PFSK-1 (cell line): ENCODE measurements at regions not wholly inside any gene's neighbourhood (a gene's known extent, or its start where the extent isn't known, plus 50 kb on each side); places are given as distances from the start of the nearest gene placed in this dataset.

Experiments used
- FOXP2 ChIP-seq: optimal IDR thresholded peaks from 2 replicates; pipeline ENCODE3; 2011; ENCODE audit warnings: borderline replicate concordance, control low read depth, inconsistent platforms; ENCODE audit not compliant: insufficient read depth; ENCODE audit errors: extremely low read length, extremely low read depth
- POLR2AphosphoS5 ChIP-seq: IDR thresholded peaks from 2 replicates; pipeline ENCODE4 v1.6.1; 2012; ENCODE audit warnings: low read depth, mild to moderate bottlenecking, control low read depth, low read length, moderate library complexity
- SIN3A ChIP-seq: IDR thresholded peaks from 2 replicates; pipeline ENCODE4 v1.6.1; 2012; ENCODE audit warnings: mild to moderate bottlenecking, low read length, moderate library complexity, borderline replicate concordance; ENCODE audit not compliant: insufficient read depth
- TAF1 ChIP-seq: IDR thresholded peaks from 2 replicates; pipeline ENCODE4 v1.6.1; 2012; ENCODE audit warnings: low read length, control low read depth, borderline replicate concordance; ENCODE audit not compliant: insufficient read depth
- TF ChIP-seq, protein P1 (sequence below), 2 experiments: IDR thresholded peaks; 2 replicates each; pipeline versions ENCODE4 v1.6.1 to v1.8.0; 2011 to 2012; ENCODE audit warnings: low read depth in 2 of 2, low read length in 2 of 2, control low read depth in 1 of 2, inconsistent platforms in 1 of 2, mild to moderate bottlenecking in 1 of 2, moderate library complexity in 1 of 2; ENCODE audit not compliant: insufficient read depth in 1 of 2

DNA sequence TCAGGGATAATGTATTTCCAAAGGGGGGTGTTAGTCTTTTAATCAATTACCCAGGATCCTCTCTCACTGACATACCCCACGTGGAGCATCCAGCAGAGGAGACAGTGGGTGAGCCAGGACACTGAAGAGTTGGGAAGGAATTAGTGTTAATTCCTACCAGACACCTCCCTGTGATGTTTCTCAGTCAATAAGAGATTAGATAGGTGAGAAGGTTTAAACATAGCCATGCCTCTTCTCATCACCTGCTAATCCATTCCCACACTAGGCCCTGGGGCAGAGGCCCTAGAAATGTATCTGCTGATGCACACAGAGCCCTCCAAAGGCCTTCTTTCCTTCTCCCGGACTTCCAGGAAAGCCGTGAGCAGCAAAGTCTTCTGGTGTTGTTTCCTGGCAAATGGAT, 363.6 kb upstream of the LARGE1 start:
- TF ChIP-seq TAF1 (no peak), FOXP2 (no peak)
- TF ChIP-seq, protein P1, sequence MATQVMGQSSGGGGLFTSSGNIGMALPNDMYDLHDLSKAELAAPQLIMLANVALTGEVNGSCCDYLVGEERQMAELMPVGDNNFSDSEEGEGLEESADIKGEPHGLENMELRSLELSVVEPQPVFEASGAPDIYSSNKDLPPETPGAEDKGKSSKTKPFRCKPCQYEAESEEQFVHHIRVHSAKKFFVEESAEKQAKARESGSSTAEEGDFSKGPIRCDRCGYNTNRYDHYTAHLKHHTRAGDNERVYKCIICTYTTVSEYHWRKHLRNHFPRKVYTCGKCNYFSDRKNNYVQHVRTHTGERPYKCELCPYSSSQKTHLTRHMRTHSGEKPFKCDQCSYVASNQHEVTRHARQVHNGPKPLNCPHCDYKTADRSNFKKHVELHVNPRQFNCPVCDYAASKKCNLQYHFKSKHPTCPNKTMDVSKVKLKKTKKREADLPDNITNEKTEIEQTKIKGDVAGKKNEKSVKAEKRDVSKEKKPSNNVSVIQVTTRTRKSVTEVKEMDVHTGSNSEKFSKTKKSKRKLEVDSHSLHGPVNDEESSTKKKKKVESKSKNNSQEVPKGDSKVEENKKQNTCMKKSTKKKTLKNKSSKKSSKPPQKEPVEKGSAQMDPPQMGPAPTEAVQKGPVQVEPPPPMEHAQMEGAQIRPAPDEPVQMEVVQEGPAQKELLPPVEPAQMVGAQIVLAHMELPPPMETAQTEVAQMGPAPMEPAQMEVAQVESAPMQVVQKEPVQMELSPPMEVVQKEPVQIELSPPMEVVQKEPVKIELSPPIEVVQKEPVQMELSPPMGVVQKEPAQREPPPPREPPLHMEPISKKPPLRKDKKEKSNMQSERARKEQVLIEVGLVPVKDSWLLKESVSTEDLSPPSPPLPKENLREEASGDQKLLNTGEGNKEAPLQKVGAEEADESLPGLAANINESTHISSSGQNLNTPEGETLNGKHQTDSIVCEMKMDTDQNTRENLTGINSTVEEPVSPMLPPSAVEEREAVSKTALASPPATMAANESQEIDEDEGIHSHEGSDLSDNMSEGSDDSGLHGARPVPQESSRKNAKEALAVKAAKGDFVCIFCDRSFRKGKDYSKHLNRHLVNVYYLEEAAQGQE (IDR thresholded peaks at IDR 0.05; ENCODE audit: insufficient read depth in 1 of 2, low read depth in 2 of 2, low read length in 2 of 2) = no peak

DNA sequence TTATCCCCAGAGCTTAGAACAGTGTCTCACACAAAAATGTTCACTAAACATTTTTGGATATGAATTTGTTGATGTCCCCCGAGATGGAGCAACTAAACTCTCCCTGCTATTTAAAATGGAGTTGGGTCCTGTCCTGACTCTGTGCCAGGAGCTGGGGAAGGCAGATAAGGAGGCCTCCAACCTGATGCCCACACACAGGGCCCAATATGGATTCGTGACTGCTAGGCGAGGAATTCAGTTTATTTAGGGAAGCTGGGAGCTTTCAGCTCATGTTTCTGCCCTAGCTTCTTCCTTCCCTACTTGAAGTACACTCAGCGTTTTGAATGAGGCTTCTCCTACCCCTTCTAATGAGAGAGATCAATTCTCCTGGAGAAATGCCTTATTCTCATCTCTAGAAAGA, 373.0 kb upstream of the LARGE1 start:
- TF ChIP-seq TAF1 = no peak
- TF ChIP-seq, protein P1 (IDR thresholded peaks at IDR 0.05; ENCODE audit: insufficient read depth in 1 of 2, low read depth in 2 of 2, low read length in 2 of 2) = no peak
- no peak for TF ChIP-seq FOXP2
- TF ChIP-seq SIN3A = no peak
- TF ChIP-seq POLR2AphosphoS5 = no peak

DNA sequence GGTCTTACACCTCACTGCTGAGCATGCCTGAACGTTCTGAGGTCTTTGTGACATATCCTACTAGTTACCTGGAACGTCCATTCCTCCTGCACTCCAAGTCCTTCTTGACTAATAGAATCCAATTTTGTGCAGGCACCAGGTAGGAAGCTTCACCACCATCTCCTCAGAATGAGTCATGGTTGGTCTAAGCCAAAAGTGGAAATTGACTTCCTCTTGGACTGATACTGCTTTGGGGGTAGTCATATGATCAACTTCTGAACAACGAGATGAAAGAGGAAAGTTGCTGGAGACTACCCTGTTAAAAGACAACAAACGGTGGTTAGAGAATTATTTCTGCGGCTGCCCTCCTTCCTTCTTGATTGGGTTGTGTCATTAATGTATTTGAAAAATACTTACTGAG, 374.2 kb upstream of the LARGE1 start:
- no peak for TF ChIP-seq SIN3A
- TF ChIP-seq FOXP2 = no peak

DNA sequence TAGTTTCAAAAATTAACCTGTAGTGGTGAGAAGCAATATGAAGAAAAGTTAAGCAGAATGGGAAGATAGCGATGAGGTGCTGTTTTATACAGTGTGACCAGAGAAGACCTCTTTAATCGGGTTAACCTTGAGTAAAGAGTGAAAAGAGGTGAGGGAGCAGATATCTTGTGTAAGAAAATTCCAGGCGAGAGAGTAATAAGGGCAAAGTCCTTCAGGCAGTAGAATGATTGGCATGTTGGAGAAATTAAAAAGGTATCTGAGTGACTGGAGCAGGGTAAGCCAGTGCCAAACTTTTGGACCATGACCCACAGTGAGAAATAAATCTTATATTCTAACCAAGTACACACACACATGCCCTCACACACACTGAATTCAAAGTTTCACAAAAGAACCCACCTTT, 374.7 kb upstream of the LARGE1 start:
- TF ChIP-seq, protein P1 (IDR thresholded peaks at IDR 0.05; ENCODE audit: insufficient read depth in 1 of 2, low read depth in 2 of 2, low read length in 2 of 2) = no peak
- no peak for TF ChIP-seq TAF1
- no peak for TF ChIP-seq FOXP2
- no peak for TF ChIP-seq SIN3A
- TF ChIP-seq POLR2AphosphoS5 = no peak

DNA sequence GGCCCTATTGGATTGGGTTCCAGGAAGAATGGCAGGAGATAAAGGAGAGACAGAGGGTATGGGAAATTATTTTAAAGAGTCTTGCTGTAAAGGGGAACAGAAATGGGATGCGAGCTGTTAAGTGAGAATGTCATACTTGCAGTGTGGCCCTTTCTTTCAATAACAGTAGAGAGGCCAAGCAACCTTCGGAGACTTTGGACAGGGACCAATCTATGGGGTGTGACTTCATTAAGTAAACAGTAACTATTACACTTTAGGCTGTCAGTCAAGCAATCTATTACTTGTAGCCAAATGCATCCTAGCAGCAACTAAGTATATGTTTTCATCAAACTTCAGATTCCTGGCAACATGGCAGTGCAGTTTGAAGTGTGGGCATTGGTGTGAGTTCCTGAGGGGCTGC, 376.2 kb upstream of the LARGE1 start:
- TF ChIP-seq POLR2AphosphoS5 (no peak), SIN3A (no peak), FOXP2 (no peak), TAF1 (no peak)
- TF ChIP-seq, protein P1 (IDR thresholded peaks at IDR 0.05; ENCODE audit: insufficient read depth in 1 of 2, low read depth in 2 of 2, low read length in 2 of 2) = no peak

DNA sequence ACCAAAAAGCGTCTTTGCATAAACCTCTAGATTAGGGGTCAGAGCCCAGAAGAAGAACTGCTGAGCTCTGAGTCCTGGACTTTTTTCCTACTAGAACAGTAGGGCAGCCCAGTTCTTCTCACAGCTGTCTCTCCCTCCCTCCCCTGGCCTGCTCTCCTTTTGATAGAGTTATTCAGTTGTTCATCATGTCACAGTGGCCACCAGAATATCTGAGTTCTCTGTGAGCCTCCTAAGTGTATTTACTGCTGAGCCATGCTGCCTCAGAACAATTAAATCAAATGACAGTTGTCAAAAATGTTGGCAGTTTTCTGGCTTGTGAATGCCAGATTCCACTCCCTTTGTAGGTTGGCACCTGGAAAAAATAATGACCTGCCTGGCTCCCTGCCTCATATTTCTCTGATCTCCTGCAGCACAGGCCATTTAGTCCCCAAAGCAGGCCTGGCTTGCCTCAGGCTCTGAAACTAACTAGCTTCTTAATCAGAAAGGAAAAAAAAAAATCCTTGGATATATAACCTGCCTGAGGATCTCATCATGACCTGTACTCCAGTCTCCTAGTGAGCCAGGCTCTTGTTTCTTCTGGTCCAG, 377.4 kb upstream of the LARGE1 start:
- TF ChIP-seq TAF1 (no peak), FOXP2 (no peak), POLR2AphosphoS5 (no peak), SIN3A (no peak)
- TF ChIP-seq, protein P1 (IDR thresholded peaks at IDR 0.05; ENCODE audit: insufficient read depth in 1 of 2, low read depth in 2 of 2, low read length in 2 of 2) = no peak
